ENCODE measurements at regions not wholly inside any gene's neighbourhood (a gene's known extent, or its start where the extent isn't known, plus 50 kb on each side); places are given as distances from the start of the nearest gene placed in this dataset.

GRCh38 chr2:219998107-219998506 is 370.7 kb downstream of the SLC4A3 start:
- DNase-seq = peak; percentile 52

GRCh38 chr2:219998714-219999227 is 371.3 kb downstream of the SLC4A3 start:
- no peak for DNase-seq

- DNase-seq = no peak
Observed at GRCh38 chr2:220000080-220000479, 372.6 kb downstream of the SLC4A3 start.

- DNase-seq = no peak
Observed at GRCh38 chr2:220000586-220000985, 373.2 kb downstream of the SLC4A3 start.

- DNase-seq = no peak
Observed at GRCh38 chr2:220001751-220002150, 374.3 kb downstream of the SLC4A3 start.

- DNase-seq = no peak
Observed at GRCh38 chr2:220002251-220002650, 374.8 kb downstream of the SLC4A3 start.

GRCh38 chr2:220002699-220003098 is 375.3 kb downstream of the SLC4A3 start:
- DNase-seq = no peak

- DNase-seq = no peak
Observed at GRCh38 chr2:220005362-220005761, 377.9 kb downstream of the SLC4A3 start.

GRCh38 chr2:220006152-220006621 is 378.8 kb downstream of the SLC4A3 start:
- DNase-seq = peak; percentile 37

- no peak for DNase-seq
Observed at GRCh38 chr2:220011859-220012258, 384.4 kb downstream of the SLC4A3 start.

GRCh38 chr2:220014961-220015360 is 387.5 kb downstream of the SLC4A3 start:
- no peak for DNase-seq

- DNase-seq = no peak
Observed at GRCh38 chr2:220015576-220015975, 388.1 kb downstream of the SLC4A3 start.

GRCh38 chr2:220025207-220025606 is 397.8 kb downstream of the SLC4A3 start:
- no peak for DNase-seq

GRCh38 chr2:220029013-220029412 is 401.6 kb downstream of the SLC4A3 start:
- no peak for DNase-seq

GRCh38 chr2:220033546-220033945 is 406.1 kb downstream of the SLC4A3 start:
- DNase-seq = no peak

GRCh38 chr2:220034426-220035130 is 407.1 kb downstream of the SLC4A3 start:
- DNase-seq = no peak

- DNase-seq = no peak
Observed at GRCh38 chr2:220036431-220036830, 409.0 kb downstream of the SLC4A3 start.

- no peak for DNase-seq
Observed at GRCh38 chr2:220040346-220040745, 412.9 kb downstream of the SLC4A3 start.

- no peak for DNase-seq
Observed at GRCh38 chr2:220041447-220041846, 414.0 kb downstream of the SLC4A3 start.

- DNase-seq = no peak
Observed at GRCh38 chr2:220043155-220043989, 415.9 kb downstream of the SLC4A3 start.

GRCh38 chr2:220043990-220044335 is 416.5 kb downstream of the SLC4A3 start:
- no peak for DNase-seq

- DNase-seq = no peak
Observed at GRCh38 chr2:220044383-220044782, 417.0 kb downstream of the SLC4A3 start.

GRCh38 chr2:220046507-220046906 is 419.1 kb downstream of the SLC4A3 start:
- DNase-seq = no peak

All from renal pelvis (tissue), 1 donor.